ENCODE measurements at regions not wholly inside any gene's neighbourhood (a gene's known extent, or its start where the extent isn't known, plus 50 kb on each side); places are given as distances from the start of the nearest gene placed in this dataset.

DNA sequence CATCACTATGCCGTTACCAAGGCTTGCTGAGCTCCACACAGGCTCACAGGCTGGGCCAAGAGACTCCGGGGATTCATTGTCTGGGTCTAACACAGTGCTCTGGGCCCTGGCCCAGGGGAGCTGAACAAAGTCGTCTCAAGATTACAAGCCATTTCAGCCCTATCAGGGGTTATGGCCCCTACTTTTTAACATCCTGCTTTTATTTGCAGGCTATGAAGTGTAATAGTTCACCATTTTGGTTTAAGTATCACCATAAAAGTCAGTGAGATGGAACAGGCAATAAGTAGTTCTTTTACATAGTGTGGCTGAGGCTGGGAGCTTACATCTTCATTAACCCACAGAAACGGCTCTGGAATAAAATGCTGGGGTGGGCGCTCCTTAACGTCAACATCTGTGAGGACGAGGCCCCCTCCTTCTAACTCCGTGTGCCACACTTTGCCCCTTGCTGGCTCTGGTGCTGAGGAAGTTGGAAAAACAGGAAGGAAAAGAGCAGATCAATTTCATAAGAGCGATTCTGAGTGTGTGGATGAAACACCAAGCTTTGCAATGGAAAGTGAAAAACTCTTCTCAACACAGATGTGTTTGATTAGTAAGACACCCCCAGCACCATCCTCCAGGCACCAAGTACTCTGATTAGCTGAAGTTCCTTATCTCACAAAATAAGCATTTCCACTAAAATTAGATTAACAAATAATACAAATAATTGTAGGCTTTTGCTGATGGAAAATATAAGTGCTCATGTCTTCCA is 447.3 kb downstream of the MAFB start:
- Histone ChIP-seq H3K4me3 (ENCODE audit: low read length in 2 of 2) (no peak overlapping the region), H3K27me3 (ENCODE audit: control insufficient read depth in 1 of 2, insufficient read depth in 2 of 2, low read length in 2 of 2) (no peaks in the 10 kb centered on the region)

GRCh38 chr20:40238511-40238910 is 450.5 kb downstream of the MAFB start:
- Histone ChIP-seq H3K36me3 (ENCODE audit: control insufficient read depth in 2 of 2, insufficient read depth in 2 of 2, low read length in 2 of 2) (no peaks in the 10 kb centered on the region), H3K9ac (ENCODE audit: low read length in 2 of 2) (no peak overlapping the region), H3K27me3 (ENCODE audit: control insufficient read depth in 1 of 2, insufficient read depth in 2 of 2, low read length in 2 of 2) (no peaks in the 10 kb centered on the region), H3K9me3 (ENCODE audit: control insufficient read depth in 2 of 2, low read length in 2 of 2) (no peaks in the 10 kb centered on the region), H3K4me3 (ENCODE audit: low read length in 2 of 2) (no peak overlapping the region), H3K4me1 (ENCODE audit: control insufficient read depth, insufficient read depth, low read length) (no peaks in the 10 kb centered on the region), H3K27ac (ENCODE audit: low read length) (no peak overlapping the region)

More for the DNA sequence above, 447.3 kb downstream of the MAFB start:
- H3K4me1 ChIP-seq (ENCODE audit: control insufficient read depth, insufficient read depth, low read length): no peaks in the 10 kb centered on the region
- no peaks in the 10 kb centered on the region for H3K36me3 ChIP-seq (ENCODE audit: control insufficient read depth in 2 of 2, insufficient read depth in 2 of 2, low read length in 2 of 2)
- H3K9me3 ChIP-seq (ENCODE audit: control insufficient read depth in 2 of 2, low read length in 2 of 2): no peaks in the 10 kb centered on the region
- H3K27ac ChIP-seq (ENCODE audit: low read length): no peak overlapping the region
- no peak overlapping the region for H3K9ac ChIP-seq (ENCODE audit: low read length in 2 of 2)

GRCh38 chr20:40234593-40234992 is 454.4 kb downstream of the MAFB start:
- no peaks in the 10 kb centered on the region for H3K27me3 ChIP-seq (ENCODE audit: control insufficient read depth in 1 of 2, insufficient read depth in 2 of 2, low read length in 2 of 2)
- no peak overlapping the region for H3K27ac ChIP-seq (ENCODE audit: low read length)
- no peak overlapping the region for H3K4me3 ChIP-seq (ENCODE audit: low read length in 2 of 2)
- H3K36me3 ChIP-seq (ENCODE audit: control insufficient read depth in 2 of 2, insufficient read depth in 2 of 2, low read length in 2 of 2): no peaks in the 10 kb centered on the region
- H3K4me1 ChIP-seq (ENCODE audit: control insufficient read depth, insufficient read depth, low read length): no peaks in the 10 kb centered on the region
- no peak overlapping the region for H3K9ac ChIP-seq (ENCODE audit: low read length in 2 of 2)
- no peaks in the 10 kb centered on the region for H3K9me3 ChIP-seq (ENCODE audit: control insufficient read depth in 2 of 2, low read length in 2 of 2)

GRCh38 chr20:40233406-40233805 is 455.6 kb downstream of the MAFB start:
- no peak overlapping the region for H3K27ac ChIP-seq (ENCODE audit: low read length)
- no peaks in the 10 kb centered on the region for H3K4me1 ChIP-seq (ENCODE audit: control insufficient read depth, insufficient read depth, low read length)
- H3K9me3 ChIP-seq (ENCODE audit: control insufficient read depth in 2 of 2, low read length in 2 of 2): no peaks in the 10 kb centered on the region
- H3K36me3 ChIP-seq (ENCODE audit: control insufficient read depth in 2 of 2, insufficient read depth in 2 of 2, low read length in 2 of 2): no peaks in the 10 kb centered on the region
- H3K27me3 ChIP-seq (ENCODE audit: control insufficient read depth in 1 of 2, insufficient read depth in 2 of 2, low read length in 2 of 2): no peaks in the 10 kb centered on the region
- no peak overlapping the region for H3K9ac ChIP-seq (ENCODE audit: low read length in 2 of 2)
- H3K4me3 ChIP-seq (ENCODE audit: low read length in 2 of 2): no peak overlapping the region

DNA sequence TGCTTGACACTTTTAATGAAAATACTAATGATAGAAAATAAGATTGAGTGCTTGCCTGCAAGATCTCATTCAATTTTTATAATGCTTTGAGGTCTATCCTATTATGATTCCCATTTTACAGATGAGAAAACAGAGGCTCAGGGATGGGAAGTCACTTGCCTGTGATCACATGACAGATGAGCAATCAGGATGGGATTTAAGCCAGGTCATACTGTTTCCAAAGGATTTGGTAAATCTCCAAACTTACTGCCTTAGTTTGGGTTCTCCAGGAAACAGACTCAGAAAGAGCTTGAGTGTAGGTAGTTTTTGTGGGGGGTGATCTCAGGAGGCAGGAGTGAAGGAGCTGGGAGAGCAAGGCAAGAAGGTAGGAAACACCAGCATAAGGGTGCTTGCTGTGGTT is 456.3 kb downstream of the MAFB start:
- no peaks in the 10 kb centered on the region for H3K27me3 ChIP-seq (ENCODE audit: control insufficient read depth in 1 of 2, insufficient read depth in 2 of 2, low read length in 2 of 2)
- H3K36me3 ChIP-seq (ENCODE audit: control insufficient read depth in 2 of 2, insufficient read depth in 2 of 2, low read length in 2 of 2): no peaks in the 10 kb centered on the region
- H3K9me3 ChIP-seq (ENCODE audit: control insufficient read depth in 2 of 2, low read length in 2 of 2): no peaks in the 10 kb centered on the region
- no peak overlapping the region for H3K9ac ChIP-seq (ENCODE audit: low read length in 2 of 2)
- H3K27ac ChIP-seq (ENCODE audit: low read length): no peak overlapping the region
- H3K4me1 ChIP-seq (ENCODE audit: control insufficient read depth, insufficient read depth, low read length): no peaks in the 10 kb centered on the region
- no peak overlapping the region for H3K4me3 ChIP-seq (ENCODE audit: low read length in 2 of 2)

- Histone ChIP-seq H3K27me3 (ENCODE audit: control insufficient read depth in 1 of 2, insufficient read depth in 2 of 2, low read length in 2 of 2) (no peaks in the 10 kb centered on the region), H3K27ac (ENCODE audit: low read length) (no peak overlapping the region), H3K9ac (ENCODE audit: low read length in 2 of 2) (no peak overlapping the region), H3K36me3 (ENCODE audit: control insufficient read depth in 2 of 2, insufficient read depth in 2 of 2, low read length in 2 of 2) (no peaks in the 10 kb centered on the region), H3K4me3 (ENCODE audit: low read length in 2 of 2) (no peak overlapping the region), H3K9me3 (ENCODE audit: control insufficient read depth in 2 of 2, low read length in 2 of 2) (no peaks in the 10 kb centered on the region), H3K4me1 (ENCODE audit: control insufficient read depth, insufficient read depth, low read length) (no peaks in the 10 kb centered on the region)
Observed at GRCh38 chr20:40232273-40232672, 456.8 kb downstream of the MAFB start.

- Histone ChIP-seq H3K27ac (ENCODE audit: low read length) (no peak overlapping the region), H3K9ac (ENCODE audit: low read length in 2 of 2) (no peak overlapping the region), H3K4me1 (ENCODE audit: control insufficient read depth, insufficient read depth, low read length) (no peaks in the 10 kb centered on the region), H3K36me3 (ENCODE audit: control insufficient read depth in 2 of 2, insufficient read depth in 2 of 2, low read length in 2 of 2) (no peaks in the 10 kb centered on the region), H3K9me3 (ENCODE audit: control insufficient read depth in 2 of 2, low read length in 2 of 2) (no peaks in the 10 kb centered on the region), H3K4me3 (ENCODE audit: low read length in 2 of 2) (no peak overlapping the region), H3K27me3 (ENCODE audit: control insufficient read depth in 1 of 2, insufficient read depth in 2 of 2, low read length in 2 of 2) (no peaks in the 10 kb centered on the region)
Observed at GRCh38 chr20:40230486-40230885, 458.6 kb downstream of the MAFB start.

DNA sequence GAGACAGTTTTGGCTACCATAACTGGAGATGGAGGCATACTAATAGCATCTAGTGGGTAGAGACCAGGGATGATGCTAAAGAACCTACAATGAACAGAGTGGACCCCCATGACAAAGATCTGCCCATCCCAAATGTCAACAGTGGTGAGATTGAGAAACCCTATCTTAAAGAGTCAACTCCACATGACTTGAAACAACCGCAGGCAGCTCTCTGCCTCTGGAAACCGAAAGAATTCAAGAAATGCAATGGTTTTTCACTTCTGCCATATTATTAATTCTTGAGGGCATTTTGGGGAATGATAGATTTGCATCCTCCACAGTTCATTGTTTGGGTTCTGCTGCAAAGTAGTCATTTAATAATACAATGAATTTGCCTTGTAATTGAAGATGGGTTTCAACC is 463.4 kb downstream of the MAFB start:
- Histone ChIP-seq H3K9ac (ENCODE audit: low read length in 2 of 2) (no peak overlapping the region), H3K27me3 (ENCODE audit: control insufficient read depth in 1 of 2, insufficient read depth in 2 of 2, low read length in 2 of 2) (no peaks in the 10 kb centered on the region), H3K27ac (ENCODE audit: low read length) (no peak overlapping the region), H3K9me3 (ENCODE audit: control insufficient read depth in 2 of 2, low read length in 2 of 2) (no peaks in the 10 kb centered on the region), H3K4me3 (ENCODE audit: low read length in 2 of 2) (no peak overlapping the region), H3K4me1 (ENCODE audit: control insufficient read depth, insufficient read depth, low read length) (no peaks in the 10 kb centered on the region), H3K36me3 (ENCODE audit: control insufficient read depth in 2 of 2, insufficient read depth in 2 of 2, low read length in 2 of 2) (no peaks in the 10 kb centered on the region)

DNA sequence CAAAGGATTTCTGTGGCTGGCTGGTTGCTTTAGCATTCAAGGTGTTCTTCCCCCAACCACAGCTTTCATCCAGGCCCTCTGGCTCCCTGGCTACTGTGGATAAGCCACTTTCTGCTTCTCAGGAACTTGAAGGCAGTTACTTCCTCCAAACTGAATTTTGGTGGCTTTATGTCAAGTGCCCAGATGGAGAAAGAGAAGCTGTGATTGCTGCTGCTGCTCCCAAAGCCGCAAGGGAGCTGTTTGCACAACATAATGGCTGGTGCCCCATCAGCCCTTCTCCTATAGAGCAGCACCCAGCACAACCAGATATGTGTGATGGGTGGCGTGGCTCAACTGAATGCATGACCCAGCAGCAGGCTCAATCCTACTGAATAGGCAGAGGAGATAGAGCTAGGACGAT is 465.2 kb downstream of the MAFB start:
- no peaks in the 10 kb centered on the region for H3K36me3 ChIP-seq (ENCODE audit: control insufficient read depth in 2 of 2, insufficient read depth in 2 of 2, low read length in 2 of 2)
- no peak overlapping the region for H3K27ac ChIP-seq (ENCODE audit: low read length)
- no peak overlapping the region for H3K9ac ChIP-seq (ENCODE audit: low read length in 2 of 2)

GRCh38 chr20:40218971-40219370 is 470.1 kb downstream of the MAFB start:
- H3K36me3 ChIP-seq (ENCODE audit: control insufficient read depth in 2 of 2, insufficient read depth in 2 of 2, low read length in 2 of 2): no peaks in the 10 kb centered on the region
- H3K27me3 ChIP-seq (ENCODE audit: control insufficient read depth in 1 of 2, insufficient read depth in 2 of 2, low read length in 2 of 2): no peaks in the 10 kb centered on the region
- H3K9me3 ChIP-seq (ENCODE audit: control insufficient read depth in 2 of 2, low read length in 2 of 2): no peaks in the 10 kb centered on the region
- H3K4me1 ChIP-seq (ENCODE audit: control insufficient read depth, insufficient read depth, low read length): no peaks in the 10 kb centered on the region
- no peak overlapping the region for H3K9ac ChIP-seq (ENCODE audit: low read length in 2 of 2)
- H3K27ac ChIP-seq (ENCODE audit: low read length): no peak overlapping the region
- no peak overlapping the region for H3K4me3 ChIP-seq (ENCODE audit: low read length in 2 of 2)

More for the DNA sequence above, 465.2 kb downstream of the MAFB start:
- H3K27me3 ChIP-seq (ENCODE audit: control insufficient read depth in 1 of 2, insufficient read depth in 2 of 2, low read length in 2 of 2): no peaks in the 10 kb centered on the region
- no peaks in the 10 kb centered on the region for H3K9me3 ChIP-seq (ENCODE audit: control insufficient read depth in 2 of 2, low read length in 2 of 2)
- no peaks in the 10 kb centered on the region for H3K4me1 ChIP-seq (ENCODE audit: control insufficient read depth, insufficient read depth, low read length)
- no peak overlapping the region for H3K4me3 ChIP-seq (ENCODE audit: low read length in 2 of 2)

GRCh38 chr20:40218316-40218969 is 470.6 kb downstream of the MAFB start:
- Histone ChIP-seq H3K9me3 (ENCODE audit: control insufficient read depth in 2 of 2, low read length in 2 of 2) (no peaks in the 10 kb centered on the region), H3K9ac (ENCODE audit: low read length in 2 of 2) (no peak overlapping the region), H3K36me3 (ENCODE audit: control insufficient read depth in 2 of 2, insufficient read depth in 2 of 2, low read length in 2 of 2) (no peaks in the 10 kb centered on the region), H3K4me3 (ENCODE audit: low read length in 2 of 2) (no peak overlapping the region), H3K4me1 (ENCODE audit: control insufficient read depth, insufficient read depth, low read length) (no peaks in the 10 kb centered on the region), H3K27ac (ENCODE audit: low read length) (no peak overlapping the region), H3K27me3 (ENCODE audit: control insufficient read depth in 1 of 2, insufficient read depth in 2 of 2, low read length in 2 of 2) (no peaks in the 10 kb centered on the region)
